IMR-90 (cell line): ENCODE measurements at regions not wholly inside any gene's neighbourhood (a gene's known extent, or its start where the extent isn't known, plus 50 kb on each side); places are given as distances from the start of the nearest gene placed in this dataset.

Source experiments
- ATAC-seq: fragments of 200-7000 bp; cut with Tn5 transposase; 2 replicates; pipeline ENCODE4 v1.9.1; 2020; ENCODE audit warnings: low read depth, mild to moderate bottlenecking, moderate library complexity
- BruUV-seq: library from RNA; stranded (reverse); fragments of 400-500 nt; replicated peaks from 2 replicates; lab custom pipeline; 2021; lab: Mats Ljungman, UMichigan
- CTCF ChIA-PET: fragments of 300-600 bp; formaldehyde crosslinking; extraction: SDS; loops from one replicate; lab custom pipeline; 2021; ENCODE audit warnings: antibody characterized with exemption; lab: Yijun Ruan, JAX
- POLR2A ChIA-PET: fragments of 300-600 bp; sonication (Branson Sonifier 250); formaldehyde crosslinking; loops from one replicate; lab custom pipeline; 2022; ENCODE audit warnings: antibody characterized with exemption; ENCODE audit not compliant: unreplicated experiment; lab: Charles Lee
- DNase-seq: peaks from one replicate; pipeline ENCODE4 v3.0.0; 2013
- H2AFZ ChIP-seq: replicated peaks from 2 replicates; pipeline ENCODE3; 2013; ENCODE audit warnings: low read length, mild to moderate bottlenecking; ENCODE audit not compliant: poor library complexity
- H2AK5ac ChIP-seq: 2 replicates; pipeline ENCODE4 v1.6.1; 2013; ENCODE audit warnings: low read depth, low read length, inconsistent platforms
- H2AK9ac ChIP-seq: replicated peaks from 2 replicates; pipeline ENCODE3; 2013; ENCODE audit warnings: mild to moderate bottlenecking, low read depth, low read length, moderate library complexity; ENCODE audit not compliant: poor library complexity
- H2BK120ac ChIP-seq: 2 replicates; pipeline ENCODE4 v1.6.1; 2013; ENCODE audit warnings: low read depth, low read length, inconsistent platforms
- H2BK15ac ChIP-seq: 3 replicates; pipeline ENCODE4 v1.6.1; 2013; ENCODE audit warnings: low read depth, low read length, inconsistent platforms
- H2BK20ac ChIP-seq: 2 replicates; pipeline ENCODE4 v1.6.1; 2013; ENCODE audit warnings: low read depth, mild to moderate bottlenecking, inconsistent platforms, low read length, moderate library complexity
- H2BK5ac ChIP-seq: 2 replicates; pipeline ENCODE4 v1.6.1; 2013; ENCODE audit warnings: mild to moderate bottlenecking, low read depth, low read length, inconsistent platforms; ENCODE audit not compliant: poor library complexity, severe bottlenecking
- H3K14ac ChIP-seq: replicated peaks from 2 replicates; pipeline ENCODE4 v1.6.1; 2013; ENCODE audit warnings: low read depth, low read length, inconsistent platforms
- H3K18ac ChIP-seq: 2 replicates; pipeline ENCODE4 v1.6.1; 2013; ENCODE audit warnings: low read depth, low read length, control low read depth
- H3K23ac ChIP-seq: 2 replicates; pipeline ENCODE4 v1.6.1; 2013; ENCODE audit warnings: low read depth, low read length, inconsistent platforms
- H3K27ac ChIP-seq: 2 replicates; pipeline ENCODE4 v1.5.1; 2013; ENCODE audit warnings: mild to moderate bottlenecking, control low read depth, low read length; ENCODE audit not compliant: insufficient read depth
- H3K27me3 ChIP-seq: 2 replicates; pipeline ENCODE4 v1.6.1; 2013; ENCODE audit warnings: low read length; ENCODE audit not compliant: control insufficient read depth, insufficient read depth
- H3K36me3 ChIP-seq: 2 replicates; pipeline ENCODE4 v1.6.1; 2013; ENCODE audit warnings: low read length, mixed read lengths; ENCODE audit not compliant: control insufficient read depth, insufficient read depth
- H3K4ac ChIP-seq: 2 replicates; pipeline ENCODE4 v1.6.1; 2013; ENCODE audit warnings: low read depth, low read length, inconsistent platforms
- H3K4me1 ChIP-seq: 2 replicates; pipeline ENCODE4 v1.6.1; 2013; ENCODE audit warnings: low read length, mixed read lengths; ENCODE audit not compliant: control insufficient read depth, insufficient read depth
- H3K4me2 ChIP-seq: 2 replicates; pipeline ENCODE4 v1.6.1; 2013; ENCODE audit warnings: low read depth, mild to moderate bottlenecking, control low read depth, low read length, moderate library complexity
- H3K4me3 ChIP-seq: 2 replicates; pipeline ENCODE4 v1.5.1; 2013; ENCODE audit warnings: low read depth, mild to moderate bottlenecking, control low read depth, low read length, moderate library complexity; ENCODE audit not compliant: insufficient read depth
- H3K56ac ChIP-seq: 2 replicates; pipeline ENCODE4 v1.6.1; 2013; ENCODE audit warnings: low read length, inconsistent platforms; ENCODE audit not compliant: insufficient read depth; ENCODE audit errors: extremely low read depth
- H3K79me1 ChIP-seq, 2 experiments: 2 replicates each; pipeline ENCODE4 v1.6.1; 2013; ENCODE audit warnings: low read length in 2 of 2, inconsistent platforms in 1 of 2, low read depth in 1 of 2
- H3K9ac ChIP-seq: 2 replicates; pipeline ENCODE4 v1.6.1; 2013; ENCODE audit warnings: low read depth, low read length, control low read depth
- H3K9me1 ChIP-seq: 2 replicates; pipeline ENCODE4 v1.6.1; 2013; ENCODE audit warnings: low read length, inconsistent platforms; ENCODE audit not compliant: insufficient read depth
- H3K9me3 ChIP-seq: 2 replicates; pipeline ENCODE4 v1.6.1; 2013; ENCODE audit warnings: low read length; ENCODE audit not compliant: control insufficient read depth, insufficient read depth
- H4K20me1 ChIP-seq: 2 replicates; pipeline ENCODE4 v1.6.1; 2013; ENCODE audit warnings: low read length, inconsistent platforms; ENCODE audit not compliant: insufficient read depth
- H4K5ac ChIP-seq: 2 replicates; pipeline ENCODE4 v1.6.1; 2013; ENCODE audit warnings: mild to moderate bottlenecking, low read depth, low read length, control low read depth
- H4K8ac ChIP-seq, 2 experiments: 2 replicates each; pipeline ENCODE4 v1.6.1; 2013; ENCODE audit warnings: low read depth in 2 of 2, low read length in 2 of 2, control low read depth in 1 of 2, inconsistent platforms in 1 of 2
- H4K91ac ChIP-seq: 2 replicates; pipeline ENCODE4 v1.6.1; 2013; ENCODE audit warnings: low read depth, low read length, inconsistent platforms; ENCODE audit not compliant: insufficient read depth
- FOS ChIP-seq: fragments of 150-350 bp; IDR thresholded peaks from 2 replicates; pipeline ENCODE4 v1.6.1; 2016; ENCODE audit warnings: low read depth, low read length
- MAZ ChIP-seq: IDR thresholded peaks from 2 replicates; pipeline ENCODE4 v1.6.1; 2012; ENCODE audit warnings: low read depth, mild to moderate bottlenecking, low read length, improper control_type of control experiment, moderate library complexity, borderline replicate concordance
- RCOR1 ChIP-seq: IDR thresholded peaks from 2 replicates; pipeline ENCODE4 v1.6.1; 2012; ENCODE audit warnings: mild to moderate bottlenecking, low read length, improper control_type of control experiment; ENCODE audit not compliant: insufficient replicate concordance
- RFX5 ChIP-seq: IDR thresholded peaks from 2 replicates; pipeline ENCODE4 v1.8.0; 2012; ENCODE audit warnings: low read depth, mild to moderate bottlenecking, low read length, moderate library complexity
- WGBS, 2 experiments: methylation state at CpG; one replicate each; pipeline versions ENCODE4 v1.1.5 to v1.1.7; 2013; ENCODE audit warnings: missing lambda C conversion rate in 2 of 2; ENCODE audit not compliant: insufficient read length in 1 of 2; ENCODE audit errors: extremely low coverage in 2 of 2; 5-methylcytosine and 5-hydroxymethylcytosine counted together
- dilution Hi-C: fragments of 300-500 bp; cut with HindIII; formaldehyde crosslinking; loops from one replicate; pipeline ENCODE4 v1.14.3; 2018; ENCODE audit warnings: low sequenced_read_pairs; ENCODE audit not compliant: unreplicated experiment
- in situ Hi-C: fragments of 300-500 bp; cut with MboI; formaldehyde crosslinking; loops from 3 replicates; pipeline ENCODE4 v1.14.3; 2019; ENCODE audit warnings: low sequenced_read_pairs, inconsistent platforms, mixed read lengths
- intact Hi-C: fragments of 100-400 bp; cut with micrococcal nuclease; formaldehyde crosslinking; loops from 2 replicates; pipeline ENCODE4 v1.10.0; 2022

DNA sequence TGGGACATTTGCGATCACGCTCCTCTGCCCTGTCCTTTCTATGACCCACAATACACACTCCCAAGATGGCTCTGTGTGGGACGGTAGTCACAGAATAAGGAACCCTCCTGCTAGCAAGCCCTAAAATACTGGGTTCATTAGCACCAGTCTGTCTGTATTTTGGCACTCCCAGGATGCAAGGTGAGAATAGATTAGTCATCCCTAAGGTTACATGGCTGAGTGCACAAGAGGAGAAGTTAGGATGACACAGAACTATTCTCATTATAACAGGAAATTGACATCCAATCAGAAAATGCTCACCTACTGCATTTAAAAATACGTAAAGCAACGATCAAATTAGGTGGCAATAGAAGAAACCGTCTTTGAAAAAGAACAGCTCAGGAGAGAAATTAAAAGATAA lies 590.2 kb downstream of the EPHA4 start:
- ChIA-PET POLR2A (no interaction called here), CTCF (no interaction called here)
- Histone ChIP-seq H3K56ac (no peak overlapping the region), H3K18ac (no peak overlapping the region), H3K4me1 (no peaks in the 10 kb centered on the region), H2BK20ac (no peak overlapping the region), H4K8ac (no peak overlapping the region), H3K27ac (no peak overlapping the region), H3K9me3 (peaks cover 6% of the 10 kb centered on the region; the same call in 1 of the 2 replicates), H2BK120ac (no peak overlapping the region), H4K5ac (no peak overlapping the region), H3K4ac (no peak overlapping the region), H2AFZ (no peak overlapping the region), H4K20me1 (no peaks in the 10 kb centered on the region), H3K79me1 (no peaks in the 10 kb centered on the region), H2BK5ac (no peak overlapping the region), H3K4me2 (no peak overlapping the region), H3K9me1 (no peaks in the 10 kb centered on the region), H3K9ac (no peak overlapping the region), H3K4me3 (no peak overlapping the region), H2AK5ac (no peak overlapping the region), H2BK15ac (no peak overlapping the region), H3K14ac (no peak overlapping the region), H3K27me3 (peaks cover 7% of the 10 kb centered on the region), H4K91ac (no peak overlapping the region), H3K36me3 (no peaks in the 10 kb centered on the region), H2AK9ac (no peak overlapping the region), H3K23ac (no peak overlapping the region)
- ATAC-seq: no peak
- no CpG with 5 or more reads among the region's 6 CpGs for WGBS, 2 experiments
- intact Hi-C loops: no loop called here
- in situ Hi-C loops: no loop called here
- BruUV-seq: no TSS peak
- DNase-seq: no peak
- dilution Hi-C loops: no loop called here
- no peak for TF ChIP-seq RFX5
- no peak for TF ChIP-seq FOS
- TF ChIP-seq RCOR1: no peak
- TF ChIP-seq MAZ: no peak
